Activated naive CD8-positive, alpha-beta T cell treated with anti-CD3 and anti-CD28 coated beads, Interleukin-2, amount 10 ng/mL, durations not matched to agents 7 days and 5 days (primary cell): ENCODE measurements at regions not wholly inside any gene's neighbourhood (a gene's known extent, or its start where the extent isn't known, plus 50 kb on each side); places are given as distances from the start of the nearest gene placed in this dataset.
"Not testable (repeated sequence)": the region's sequence is repeated elsewhere in the genome, so short reads cannot be mapped to it uniquely, and the experiment has no call there.

Experiments
- ATAC-seq: fragments of 150-1000 bp; cut with Tn5 transposase; one replicate; pipeline ENCODE4 v1.10.0; 2021; ENCODE audit warnings: low read depth, moderate library complexity
- POLR2A ChIA-PET: fragments of 350-600 bp; sonication (Branson Sonifier 250); formaldehyde crosslinking; loops from one replicate; lab custom pipeline; 2021; ENCODE audit warnings: antibody characterized with exemption; lab: Charles Lee
- DNase-seq: peaks from one replicate; pipeline ENCODE4 v3.0.0; 2021
- H3K27ac Mint-ChIP-seq: one replicate; pipeline ENCODE4 v1.8.0; 2022; ENCODE audit warnings: mild to moderate bottlenecking, mixed read lengths
- H3K27me3 Mint-ChIP-seq: one replicate; pipeline ENCODE4 v1.8.0; 2022; ENCODE audit warnings: mild to moderate bottlenecking, moderate library complexity, mixed read lengths
- H3K36me3 Mint-ChIP-seq: one replicate; pipeline ENCODE4 v1.8.0; 2021; ENCODE audit warnings: mild to moderate bottlenecking, mixed read lengths
- H3K4me1 Mint-ChIP-seq: one replicate; pipeline ENCODE4 v1.8.0; 2021; ENCODE audit warnings: mixed read lengths
- H3K4me3 Mint-ChIP-seq: one replicate; pipeline ENCODE4 v1.8.0; 2022; ENCODE audit warnings: mild to moderate bottlenecking, moderate library complexity, mixed read lengths
- H3K9me3 Mint-ChIP-seq: one replicate; pipeline ENCODE4 v1.8.0; 2021; ENCODE audit warnings: mixed read lengths

DNA sequence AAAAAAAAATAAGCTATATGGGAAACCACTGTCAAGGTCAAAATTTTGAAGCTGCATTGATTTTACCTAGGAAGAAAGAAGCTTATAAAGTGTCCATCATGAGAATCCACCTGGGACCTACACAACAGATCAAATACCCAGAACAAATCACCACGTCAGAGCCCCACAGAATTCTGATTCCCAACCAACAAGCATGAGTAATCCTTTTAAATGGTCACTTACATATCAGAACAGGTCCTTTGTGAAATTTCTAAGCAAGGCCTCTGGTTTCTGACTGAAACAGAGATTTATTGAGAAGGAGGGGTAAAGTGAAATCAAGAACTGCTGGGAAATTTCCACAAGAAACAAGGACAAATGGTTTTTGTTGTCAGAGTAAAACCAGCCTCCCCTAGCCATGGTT is 93.2 kb downstream of the FOXD4L6 start:
- H3K27ac Mint-ChIP-seq, H3K9me3 Mint-ChIP-seq, POLR2A ChIA-PET, H3K4me1 Mint-ChIP-seq, H3K36me3 Mint-ChIP-seq, H3K27me3 Mint-ChIP-seq, DNase-seq, H3K4me3 Mint-ChIP-seq, ATAC-seq: not testable (repeated sequence)

DNA sequence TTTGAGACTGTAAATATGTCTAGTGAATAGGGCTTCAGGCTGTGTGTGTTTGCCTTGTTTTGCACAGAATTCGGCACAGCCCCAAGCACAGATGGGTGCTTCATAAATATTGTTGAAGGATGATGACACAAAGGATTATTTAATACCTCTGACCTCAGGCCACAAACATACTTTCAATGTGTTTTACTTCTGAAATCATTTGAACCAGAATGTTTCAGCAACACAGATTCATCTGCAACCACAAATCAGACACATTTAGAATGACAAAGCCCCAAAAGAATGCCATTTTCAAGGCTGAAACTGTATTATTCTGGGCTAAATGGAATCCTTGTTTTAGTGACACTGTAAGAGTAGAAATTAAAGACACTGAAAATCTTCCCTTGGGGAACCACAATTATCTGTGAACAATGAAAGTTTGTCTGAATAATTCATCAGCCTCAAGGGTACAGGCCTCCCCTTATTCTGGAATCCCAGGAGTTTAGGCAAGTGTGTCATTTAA is 93.7 kb downstream of the FOXD4L6 start:
- DNase-seq, H3K9me3 Mint-ChIP-seq, H3K4me3 Mint-ChIP-seq, H3K27ac Mint-ChIP-seq, POLR2A ChIA-PET, ATAC-seq, H3K4me1 Mint-ChIP-seq, H3K36me3 Mint-ChIP-seq, H3K27me3 Mint-ChIP-seq: not testable (repeated sequence)

DNA sequence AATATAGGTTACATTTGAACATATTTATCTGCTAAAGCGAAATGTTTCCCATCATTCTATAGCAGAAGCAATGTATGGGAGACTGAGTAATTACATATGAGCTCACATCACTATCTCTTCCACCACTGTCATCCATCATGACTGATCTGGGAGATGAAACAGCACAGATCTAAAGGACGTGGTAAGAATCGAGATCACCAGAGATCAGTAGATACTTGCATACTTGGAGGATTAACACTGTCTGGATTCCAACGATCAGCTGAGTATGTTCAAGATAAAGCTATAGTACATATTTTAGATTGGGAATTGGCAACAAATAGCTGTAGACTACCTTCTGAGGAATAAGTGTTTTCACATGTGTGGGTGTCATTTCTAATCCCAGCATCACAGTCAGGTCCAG is 94.6 kb downstream of the FOXD4L6 start:
- H3K36me3 Mint-ChIP-seq, H3K9me3 Mint-ChIP-seq, H3K4me1 Mint-ChIP-seq, DNase-seq, H3K4me3 Mint-ChIP-seq, H3K27ac Mint-ChIP-seq, H3K27me3 Mint-ChIP-seq, ATAC-seq, POLR2A ChIA-PET: not testable (repeated sequence)

DNA sequence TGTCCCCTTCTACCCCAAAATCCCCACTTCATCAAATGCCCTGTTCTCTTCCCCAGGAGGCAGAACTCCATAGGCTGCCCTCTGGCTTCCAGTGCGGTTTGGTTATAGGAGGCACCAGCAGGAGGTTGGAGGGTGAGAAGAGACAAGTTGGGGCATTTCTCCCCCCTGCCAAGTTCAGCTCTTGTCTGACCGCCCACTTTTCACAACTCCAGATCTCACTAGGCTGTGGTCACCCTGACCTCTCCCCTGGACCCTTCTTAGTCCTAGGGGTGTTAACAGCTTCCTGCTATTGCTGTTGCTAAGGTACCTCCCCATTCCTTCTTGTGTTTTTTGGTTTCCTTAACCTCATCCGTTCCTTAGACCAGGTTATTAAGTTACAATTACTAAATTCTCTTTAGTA is 95.1 kb downstream of the FOXD4L6 start:
- H3K27ac Mint-ChIP-seq, H3K27me3 Mint-ChIP-seq, H3K4me3 Mint-ChIP-seq, DNase-seq, ATAC-seq, POLR2A ChIA-PET, H3K36me3 Mint-ChIP-seq, H3K4me1 Mint-ChIP-seq, H3K9me3 Mint-ChIP-seq: not testable (repeated sequence)

DNA sequence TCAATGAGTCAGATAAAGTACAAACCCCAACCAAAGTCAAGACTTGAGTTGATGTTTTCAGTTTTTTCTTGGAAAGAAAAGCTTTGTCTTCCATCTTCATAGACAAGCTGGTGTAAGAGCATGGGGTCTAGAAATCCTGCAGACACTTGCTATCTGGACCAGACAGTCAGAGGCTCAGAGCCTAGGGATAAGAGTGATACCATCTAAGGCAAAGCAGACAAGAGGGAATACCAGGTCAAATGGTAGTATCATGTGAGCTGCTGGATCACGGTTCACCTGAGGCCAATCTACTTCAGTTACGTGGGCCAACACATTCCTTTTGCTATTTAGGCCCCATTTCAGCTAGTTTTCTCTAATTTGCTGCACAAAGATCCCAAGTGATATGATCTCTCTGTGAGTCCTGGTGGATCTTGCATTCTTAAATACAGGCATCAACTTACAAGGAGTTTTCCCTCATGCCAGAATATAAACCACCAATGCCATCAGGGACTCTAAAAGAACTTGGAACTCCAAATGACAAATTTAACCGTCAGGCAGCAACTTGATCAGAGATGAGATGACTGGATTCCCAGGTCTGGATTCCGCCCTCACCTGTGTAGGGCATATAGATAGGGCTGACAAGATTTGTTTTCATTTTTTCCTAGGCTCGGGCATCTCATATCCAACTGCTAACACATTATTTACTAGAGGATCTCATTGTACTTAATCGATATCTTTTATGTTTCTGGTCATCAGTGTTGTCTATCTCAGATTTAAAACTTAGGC is 101.4 kb downstream of the FOXD4L6 start:
- H3K4me3 Mint-ChIP-seq, POLR2A ChIA-PET, H3K9me3 Mint-ChIP-seq, H3K36me3 Mint-ChIP-seq, DNase-seq, H3K27me3 Mint-ChIP-seq, H3K4me1 Mint-ChIP-seq, ATAC-seq: not testable (repeated sequence)
- H3K27ac Mint-ChIP-seq: peak overlapping the region; percentile 23

DNA sequence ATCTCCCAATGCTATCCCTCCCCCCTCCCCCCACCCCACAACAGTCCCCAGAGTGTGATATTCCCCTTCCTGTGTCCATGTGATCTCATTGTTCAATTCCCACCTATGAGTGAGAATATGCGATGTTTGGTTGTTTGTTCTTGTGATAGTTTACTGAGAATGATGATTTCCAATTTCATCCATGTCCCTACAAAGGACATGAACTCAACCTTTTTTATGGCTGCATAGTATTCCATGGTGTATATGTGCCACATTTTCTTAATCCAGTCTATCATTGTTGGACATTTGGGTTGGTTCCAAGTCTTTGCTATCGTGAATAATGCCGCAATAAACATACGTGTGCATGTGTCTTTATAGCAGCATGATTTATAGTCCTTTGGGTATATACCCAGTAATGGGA is 106.1 kb downstream of the FOXD4L6 start:
- POLR2A ChIA-PET, ATAC-seq, H3K9me3 Mint-ChIP-seq, H3K27me3 Mint-ChIP-seq, DNase-seq, H3K4me3 Mint-ChIP-seq, H3K4me1 Mint-ChIP-seq, H3K27ac Mint-ChIP-seq: not testable (repeated sequence)
- peaks cover 15% of the 10 kb centered on the region for H3K36me3 Mint-ChIP-seq

DNA sequence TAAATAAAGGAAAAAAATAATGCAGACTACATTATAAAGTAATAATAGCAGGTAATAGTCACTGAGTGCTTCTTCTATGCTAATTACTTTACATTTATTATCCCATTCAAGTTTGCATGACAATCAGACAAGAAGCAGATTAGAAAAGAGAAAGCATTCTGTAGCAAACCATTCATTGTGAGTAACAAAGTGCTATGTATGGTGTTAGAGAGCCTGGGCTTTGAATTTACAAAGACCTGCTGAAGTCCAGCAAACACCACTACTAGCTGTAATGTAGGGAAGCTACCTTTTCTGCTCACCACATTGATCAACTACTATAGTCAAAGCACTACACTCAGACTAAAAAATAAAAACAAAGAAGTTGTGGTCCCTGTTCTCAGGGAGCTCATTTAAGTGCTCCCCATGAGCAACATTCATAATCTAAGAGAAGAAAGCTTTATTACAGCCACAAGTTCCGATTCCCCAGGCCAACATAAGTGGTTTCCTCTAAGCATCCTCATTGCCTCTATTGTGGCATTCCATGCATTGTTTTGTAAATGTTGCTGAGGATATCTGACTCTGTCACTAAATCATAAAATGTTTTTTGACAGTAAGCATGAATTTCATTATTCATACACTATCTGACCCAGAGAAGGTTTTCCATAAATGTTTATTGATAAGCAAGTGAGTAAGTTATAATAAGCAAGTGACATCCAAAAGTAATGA is 108.5 kb downstream of the FOXD4L6 start:
- H3K27ac Mint-ChIP-seq, H3K27me3 Mint-ChIP-seq, POLR2A ChIA-PET, ATAC-seq, H3K4me3 Mint-ChIP-seq, H3K4me1 Mint-ChIP-seq, DNase-seq, H3K9me3 Mint-ChIP-seq: not testable (repeated sequence)
- peaks cover 13% of the 10 kb centered on the region for H3K36me3 Mint-ChIP-seq

DNA sequence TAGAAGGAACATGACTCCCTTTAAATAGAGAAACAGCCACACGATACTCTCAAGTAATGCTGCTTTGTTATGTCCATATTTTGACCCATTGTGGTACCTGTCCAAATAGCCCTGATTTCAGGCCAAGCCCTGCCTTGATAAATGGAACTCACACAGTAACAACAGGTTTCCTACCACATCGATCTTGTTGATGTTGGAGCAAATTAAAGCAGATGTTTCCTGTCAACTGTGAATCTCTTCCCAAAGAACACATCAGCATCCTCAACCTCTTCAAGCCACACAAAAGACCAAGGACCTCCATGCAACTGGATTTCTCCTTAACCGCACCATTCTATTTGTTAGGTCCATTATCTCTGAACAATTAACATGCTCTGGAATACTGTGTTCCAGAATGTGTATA is 109.5 kb downstream of the FOXD4L6 start:
- POLR2A ChIA-PET, H3K9me3 Mint-ChIP-seq, H3K27ac Mint-ChIP-seq, H3K27me3 Mint-ChIP-seq, H3K4me3 Mint-ChIP-seq, H3K4me1 Mint-ChIP-seq, ATAC-seq, DNase-seq: not testable (repeated sequence)
- peaks cover 20% of the 10 kb centered on the region for H3K36me3 Mint-ChIP-seq

DNA sequence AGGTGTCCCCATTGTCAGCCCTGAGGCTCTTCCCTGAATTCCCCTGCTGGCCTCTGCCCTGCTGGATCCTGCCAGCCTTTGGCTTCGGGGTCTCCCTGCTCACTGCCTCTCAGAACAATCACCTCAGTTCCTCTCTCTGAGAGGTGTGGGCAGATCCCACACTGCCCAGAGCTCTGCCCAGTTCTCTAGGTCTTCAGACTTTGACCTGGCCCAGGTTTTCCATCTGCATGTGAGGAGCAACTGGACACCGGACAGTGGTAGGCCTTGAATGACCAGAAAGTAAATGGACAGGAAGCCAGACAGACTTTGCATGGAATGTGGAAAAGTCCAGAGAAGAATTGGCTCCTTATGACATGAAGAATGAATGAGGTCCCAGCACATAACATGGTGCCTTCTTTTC is 111.8 kb downstream of the FOXD4L6 start:
- POLR2A ChIA-PET, H3K9me3 Mint-ChIP-seq, H3K4me1 Mint-ChIP-seq, ATAC-seq, H3K27me3 Mint-ChIP-seq, DNase-seq, H3K27ac Mint-ChIP-seq, H3K4me3 Mint-ChIP-seq: not testable (repeated sequence)
- peaks cover 31% of the 10 kb centered on the region for H3K36me3 Mint-ChIP-seq

DNA sequence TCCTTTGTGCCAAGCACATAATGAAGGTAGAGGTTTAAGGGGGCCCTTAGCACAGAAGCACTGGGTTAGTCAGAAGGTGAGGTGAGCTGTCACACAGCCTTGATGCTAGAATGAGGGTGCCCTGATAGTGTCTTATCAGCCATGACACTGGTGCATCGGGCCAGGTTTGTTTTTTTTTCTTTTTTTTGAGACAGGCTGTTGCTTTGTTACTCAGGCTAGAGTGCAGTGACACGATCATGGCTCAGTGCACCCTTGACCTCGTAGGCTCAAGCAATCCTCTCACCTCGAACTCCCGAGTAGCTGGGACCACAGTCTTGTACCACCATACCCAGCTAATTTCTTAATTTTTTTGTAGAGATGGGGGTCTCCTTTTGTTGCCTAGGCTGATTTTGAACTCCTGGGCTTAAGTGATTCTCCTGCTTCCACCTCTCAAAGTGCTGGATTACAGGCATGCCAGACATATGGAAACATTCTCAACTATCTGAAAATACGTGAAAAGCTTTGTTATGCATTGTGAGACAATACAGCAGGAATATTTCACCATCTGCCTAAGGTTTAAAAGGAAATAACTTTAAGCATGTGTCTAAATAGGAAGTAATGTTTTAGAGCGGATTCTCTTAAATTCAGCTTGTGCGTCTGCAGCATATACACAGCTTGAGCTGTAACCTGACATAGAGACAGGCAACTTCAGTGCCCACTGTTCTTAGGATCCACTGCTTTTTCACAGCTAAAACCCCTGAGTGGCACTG is 128.4 kb downstream of the FOXD4L6 start:
- peaks cover 36% of the 10 kb centered on the region for H3K36me3 Mint-ChIP-seq
- H3K9me3 Mint-ChIP-seq, ATAC-seq, H3K27me3 Mint-ChIP-seq, H3K27ac Mint-ChIP-seq, H3K4me3 Mint-ChIP-seq, DNase-seq, POLR2A ChIA-PET: not testable (repeated sequence)
- H3K4me1 Mint-ChIP-seq: peaks cover 20% of the 10 kb centered on the region

DNA sequence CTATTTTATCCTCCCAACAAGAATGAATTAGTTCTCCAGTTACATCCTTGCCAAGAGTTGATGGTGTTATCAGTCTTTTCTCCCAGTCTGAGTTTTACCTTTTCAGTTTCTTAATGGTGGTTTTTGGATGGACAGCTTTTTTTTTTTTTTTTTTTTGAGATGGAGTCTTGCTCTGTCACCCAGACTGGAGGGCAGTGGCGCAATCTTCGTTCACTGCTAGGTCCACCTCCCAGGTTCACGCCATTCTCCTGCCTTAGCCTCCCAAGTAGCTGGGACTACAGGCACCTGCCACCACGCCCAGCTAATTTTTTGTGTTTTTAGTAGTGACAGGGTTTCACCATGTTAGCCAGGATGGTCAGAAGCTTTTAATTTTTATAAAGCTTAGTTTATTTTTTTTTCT is 133.0 kb downstream of the FOXD4L6 start:
- H3K27me3 Mint-ChIP-seq, ATAC-seq, H3K4me3 Mint-ChIP-seq, DNase-seq, POLR2A ChIA-PET, H3K9me3 Mint-ChIP-seq, H3K27ac Mint-ChIP-seq: not testable (repeated sequence)
- peaks cover 26% of the 10 kb centered on the region for H3K4me1 Mint-ChIP-seq
- peaks cover 28% of the 10 kb centered on the region for H3K36me3 Mint-ChIP-seq

DNA sequence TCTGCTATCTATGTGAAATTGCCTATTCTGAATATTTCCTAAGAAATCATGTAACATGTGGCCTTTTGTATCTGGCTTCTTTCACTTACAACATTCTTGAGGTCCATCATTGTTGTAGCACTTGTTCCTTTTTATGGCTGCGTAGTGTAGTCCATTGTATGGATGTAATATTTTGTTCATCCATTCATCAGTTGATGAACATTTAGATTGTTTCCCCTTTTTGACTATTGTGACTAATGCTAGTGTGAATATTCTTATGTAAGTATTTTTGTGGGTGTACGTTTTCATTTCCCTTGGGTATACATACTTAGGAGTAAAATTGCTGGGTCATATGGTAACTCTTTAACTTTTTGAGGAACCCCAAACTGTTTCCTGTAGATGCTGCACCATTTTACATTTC is 134.6 kb downstream of the FOXD4L6 start:
- POLR2A ChIA-PET, H3K4me3 Mint-ChIP-seq, DNase-seq, H3K9me3 Mint-ChIP-seq, H3K27me3 Mint-ChIP-seq, H3K27ac Mint-ChIP-seq, ATAC-seq: not testable (repeated sequence)
- peaks cover 26% of the 10 kb centered on the region for H3K4me1 Mint-ChIP-seq
- H3K36me3 Mint-ChIP-seq: peaks cover 27% of the 10 kb centered on the region

DNA sequence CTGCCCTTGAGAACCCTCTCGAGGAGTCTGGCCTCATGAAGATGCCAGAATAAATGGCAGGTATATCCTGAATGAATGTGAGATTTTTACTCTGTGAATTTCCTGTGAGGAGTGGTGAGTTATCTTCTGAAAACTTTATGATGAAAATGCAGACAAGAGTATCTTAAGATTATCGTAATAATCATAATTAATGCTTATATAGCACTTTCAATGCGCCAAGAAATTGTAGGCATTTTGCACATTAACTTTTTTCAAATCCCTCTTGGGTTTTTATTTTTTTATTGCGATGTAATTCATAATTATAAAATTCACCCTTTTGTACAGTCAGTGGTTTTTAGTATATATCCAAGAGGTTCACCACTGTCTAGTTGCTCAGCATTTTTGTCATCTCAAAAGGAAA is 135.1 kb downstream of the FOXD4L6 start:
- H3K4me1 Mint-ChIP-seq: peaks cover 26% of the 10 kb centered on the region
- DNase-seq, H3K27ac Mint-ChIP-seq, H3K9me3 Mint-ChIP-seq, H3K27me3 Mint-ChIP-seq, ATAC-seq, H3K4me3 Mint-ChIP-seq, POLR2A ChIA-PET: not testable (repeated sequence)
- H3K36me3 Mint-ChIP-seq: peaks cover 29% of the 10 kb centered on the region
